GM21576 (cell line): ENCODE measurements at regions not wholly inside any gene's neighbourhood (a gene's known extent, or its start where the extent isn't known, plus 50 kb on each side); places are given as distances from the start of the nearest gene placed in this dataset.
"Not testable (repeated sequence)": the region's sequence is repeated elsewhere in the genome, so short reads cannot be mapped to it uniquely, and the experiment has no call there.

ENCODE experiments used
- ATAC-seq: cut with Tn5 transposase; IDR thresholded peaks from one replicate; pipeline ENCODE4 v1.9.1; 2021; ENCODE audit warnings: mild to moderate bottlenecking, moderate library complexity; ENCODE audit not compliant: unreplicated experiment

GRCh38 chr14:48735607-48736006, 850.6 kb downstream of the RPS29 start:
- ATAC-seq: no peak

- ATAC-seq: no peak
Observed at GRCh38 chr14:48731260-48731659, 854.9 kb downstream of the RPS29 start.

- no peak for ATAC-seq
Observed at GRCh38 chr14:48726080-48726642, 860.0 kb downstream of the RPS29 start.

DNA sequence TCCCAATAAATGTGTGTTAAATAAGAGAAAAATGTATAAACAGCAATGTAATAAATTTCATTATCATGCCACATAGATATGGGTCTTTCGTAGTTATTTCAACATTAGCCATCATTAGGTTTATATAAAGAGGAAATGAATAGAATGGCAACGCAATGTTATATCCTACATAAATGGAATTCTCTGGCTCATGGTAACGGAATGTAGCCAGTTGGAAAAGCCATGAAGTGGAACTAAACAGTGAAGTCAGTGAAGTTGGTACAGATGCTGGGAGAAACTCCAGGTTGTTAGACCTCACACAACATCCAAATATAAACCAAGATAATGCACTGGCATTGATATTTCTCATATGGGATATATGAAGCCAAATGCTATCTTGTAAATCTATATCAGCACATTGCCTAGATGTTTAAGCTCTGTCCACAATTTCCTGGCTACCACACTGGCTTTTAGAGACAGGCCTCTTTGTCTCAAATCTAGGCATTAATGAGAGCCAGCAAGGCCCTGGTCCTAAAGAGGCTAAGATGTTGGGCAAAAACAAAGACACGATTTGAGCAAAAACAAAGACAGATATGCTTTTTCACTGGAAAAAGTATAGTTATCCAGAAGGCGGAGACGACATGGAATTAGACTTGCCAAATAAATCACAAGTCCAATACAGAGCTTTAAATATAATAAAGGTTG, 861.0 kb downstream of the RPS29 start:
- ATAC-seq: no peak

DNA sequence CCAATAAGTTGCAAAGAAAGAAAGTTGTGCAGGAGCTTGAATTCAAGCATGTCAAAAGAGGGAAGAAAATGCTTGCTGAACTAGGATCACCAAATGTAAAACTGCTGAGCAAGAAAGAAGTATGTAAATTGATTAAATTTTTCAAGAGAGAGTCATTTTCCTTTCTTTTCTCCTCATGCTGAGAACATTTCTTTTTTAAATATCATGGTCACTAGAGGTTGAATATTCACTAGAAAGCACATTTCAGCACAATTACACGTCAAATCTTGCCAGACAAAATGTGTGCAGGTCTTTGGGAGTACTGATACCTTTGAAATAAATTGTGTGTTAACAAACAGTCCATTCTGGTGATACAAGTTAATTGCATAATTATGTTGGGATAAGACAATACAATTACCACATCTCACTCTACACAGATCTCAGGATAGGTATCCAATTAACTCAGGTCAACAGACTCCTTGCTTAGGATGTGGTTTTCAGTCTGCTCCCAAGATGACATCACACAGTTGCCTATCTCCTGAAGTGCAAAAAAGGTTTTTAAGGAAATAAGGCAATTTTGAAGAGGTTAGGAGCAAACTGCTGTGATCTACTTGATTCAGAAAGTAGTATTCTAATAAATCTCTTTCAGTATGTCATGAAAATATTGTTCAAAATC, 862.2 kb downstream of the RPS29 start:
- ATAC-seq: no peak

GRCh38 chr14:48714366-48714765, 871.8 kb downstream of the RPS29 start:
- ATAC-seq: no peak

GRCh38 chr14:48710133-48710532, 876.0 kb downstream of the RPS29 start:
- no peak for ATAC-seq

GRCh38 chr14:48709277-48709785, 876.8 kb downstream of the RPS29 start:
- ATAC-seq: no peak

- no peak for ATAC-seq
Observed at GRCh38 chr14:48704639-48705038, 881.5 kb downstream of the RPS29 start.

GRCh38 chr14:48703728-48704467, 882.3 kb downstream of the RPS29 start:
- ATAC-seq: no peak

- not testable (repeated sequence) for ATAC-seq
Observed at GRCh38 chr14:48697362-48697761, 888.8 kb downstream of the RPS29 start.

DNA sequence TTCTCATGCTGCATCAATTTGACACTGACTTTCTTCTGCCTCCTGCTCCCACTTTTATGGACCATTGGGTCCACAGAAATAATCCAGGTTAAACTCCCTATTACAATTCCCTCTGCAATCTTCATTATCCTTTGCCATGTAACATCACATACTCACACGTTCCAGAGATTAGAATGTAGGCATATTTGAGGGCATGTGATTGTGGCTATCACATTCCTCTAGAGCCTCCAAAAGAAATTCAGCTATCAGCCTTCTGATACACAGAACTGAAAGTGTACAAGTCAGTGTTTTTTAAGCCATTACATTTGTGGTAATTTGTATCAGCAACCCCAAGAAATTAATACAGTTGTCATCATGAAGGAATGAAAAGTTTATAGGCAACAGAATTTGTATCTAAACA, 892.4 kb downstream of the RPS29 start:
- ATAC-seq: no peak

DNA sequence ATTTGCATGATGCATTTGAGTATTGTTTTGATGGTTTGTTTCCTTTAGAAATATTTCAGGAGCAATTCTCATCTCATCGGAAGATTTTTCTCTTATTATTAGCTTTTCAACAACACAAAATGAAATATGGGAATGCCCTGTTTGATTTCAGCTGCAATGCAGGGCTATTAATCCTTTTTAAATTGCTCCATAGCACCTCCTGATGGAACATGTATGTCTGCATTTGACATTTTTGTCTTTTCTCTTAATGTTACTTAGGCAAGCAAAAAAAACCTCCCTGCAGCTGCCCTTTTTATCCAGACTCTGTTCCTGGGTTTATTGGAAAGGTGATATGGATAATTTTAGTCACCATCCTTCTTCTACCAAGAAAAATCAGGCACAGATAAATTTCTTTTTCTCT, 895.8 kb downstream of the RPS29 start:
- no peak for ATAC-seq

- ATAC-seq: no peak
Observed at GRCh38 chr14:48686650-48687049, 899.5 kb downstream of the RPS29 start.

- ATAC-seq: no peak
Observed at GRCh38 chr14:48672506-48672905, 913.7 kb downstream of the RPS29 start.

GRCh38 chr14:48670939-48671338, 915.2 kb downstream of the RPS29 start:
- ATAC-seq: no peak

GRCh38 chr14:48665077-48665784, 920.9 kb downstream of the RPS29 start:
- no peak for ATAC-seq

DNA sequence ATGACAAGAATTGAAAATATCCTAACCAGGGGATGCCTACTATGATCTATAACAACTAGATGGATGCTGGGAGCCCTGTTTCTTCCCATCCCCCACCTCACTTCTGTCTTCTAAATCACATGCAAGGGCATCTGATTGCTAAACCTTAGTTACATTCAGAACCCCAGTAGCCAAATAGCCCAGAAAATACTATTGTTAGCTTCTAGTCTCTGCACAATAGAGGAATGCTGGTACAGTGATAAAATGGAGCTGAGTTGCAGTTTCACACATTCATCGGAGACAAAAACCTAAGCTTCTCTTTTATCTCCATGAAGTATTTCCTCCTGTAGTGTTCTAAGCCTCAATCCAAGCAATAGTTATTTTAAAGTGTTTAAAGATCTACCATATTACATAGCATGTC, 942.9 kb downstream of the RPS29 start:
- no peak for ATAC-seq

- ATAC-seq: no peak
Observed at GRCh38 chr14:48628870-48629269, 953.5 kb upstream of the MDGA2 start.

DNA sequence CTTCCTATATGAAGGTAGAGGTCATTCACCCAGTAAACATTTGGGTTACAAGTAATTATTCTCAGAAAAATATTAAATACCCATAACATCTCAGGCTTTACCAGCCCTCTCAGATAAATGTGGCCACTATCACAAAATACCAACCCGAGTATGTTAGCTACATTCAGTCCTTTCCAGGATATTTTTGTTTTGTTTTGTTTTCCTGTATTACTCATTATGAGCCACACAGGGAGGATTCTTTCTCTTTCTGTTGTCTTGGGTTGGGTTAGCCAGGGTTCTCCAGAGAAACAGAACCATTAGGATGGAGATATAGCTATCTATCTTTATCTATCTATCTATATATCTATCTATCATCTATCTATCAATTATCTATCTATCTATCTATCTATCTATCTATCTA, 947.6 kb upstream of the MDGA2 start:
- ATAC-seq: no peak

- ATAC-seq: no peak
Observed at GRCh38 chr14:48618057-48618456, 942.7 kb upstream of the MDGA2 start.
